Osteocyte (in vitro differentiated cells): ENCODE measurements at regions not wholly inside any gene's neighbourhood (a gene's known extent, or its start where the extent isn't known, plus 50 kb on each side); places are given as distances from the start of the nearest gene placed in this dataset.

Source experiments
- DNase-seq: peaks from one replicate; pipeline ENCODE4 v3.0.0; 2021; ENCODE audit warnings: mixed read lengths; ENCODE audit not compliant: unreplicated experiment; ENCODE audit errors: extremely low spot score
- H3K27ac Mint-ChIP-seq: one replicate; pipeline ENCODE4 v1.8.0; 2021; ENCODE audit warnings: mild to moderate bottlenecking, mixed read lengths; ENCODE audit not compliant: unreplicated experiment
- H3K27me3 Mint-ChIP-seq: one replicate; pipeline ENCODE4 v1.8.0; 2021; ENCODE audit warnings: mixed read lengths; ENCODE audit not compliant: unreplicated experiment
- H3K36me3 Mint-ChIP-seq: one replicate; pipeline ENCODE4 v1.8.0; 2021; ENCODE audit warnings: mixed read lengths; ENCODE audit not compliant: unreplicated experiment
- H3K4me1 Mint-ChIP-seq: one replicate; pipeline ENCODE4 v1.8.0; 2021; ENCODE audit warnings: mixed read lengths; ENCODE audit not compliant: unreplicated experiment
- H3K4me3 Mint-ChIP-seq: one replicate; pipeline ENCODE4 v1.8.0; 2021; ENCODE audit warnings: mild to moderate bottlenecking, moderate library complexity, mixed read lengths; ENCODE audit not compliant: unreplicated experiment
- H3K9me3 Mint-ChIP-seq: one replicate; pipeline ENCODE4 v1.8.0; 2021; ENCODE audit warnings: mixed read lengths; ENCODE audit not compliant: unreplicated experiment
- TF ChIP-seq, protein P1 (sequence below): fragments of 200-600 bp; sonication (generic); IDR thresholded peaks from 2 replicates; pipeline ENCODE4 v1.5.0; 2021; ENCODE audit warnings: antibody characterized with exemption, mild to moderate bottlenecking, moderate library complexity

DNA sequence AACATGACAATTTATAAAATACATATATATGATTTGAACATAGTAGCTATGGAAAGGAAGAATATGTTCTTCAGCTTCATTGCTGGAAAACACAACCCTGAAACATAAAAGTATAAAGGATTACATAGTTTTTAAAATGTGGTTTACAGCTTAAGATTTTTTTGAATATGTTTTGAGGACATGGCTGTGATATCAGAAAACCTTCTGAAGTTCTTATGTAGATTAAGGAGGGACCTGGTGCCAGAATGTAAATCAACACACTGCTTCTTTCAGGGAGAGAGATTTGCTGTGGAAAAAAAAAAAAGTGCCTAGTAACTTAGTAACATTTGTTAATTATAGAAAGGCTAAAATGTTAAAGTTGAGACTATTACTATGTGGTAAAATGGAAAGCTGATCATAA, 1261.8 kb downstream of the ADGRL3 start:
- Mint-ChIP-seq H3K4me3 (no peak overlapping the region), H3K27ac (no peak overlapping the region), H3K36me3 (no peaks in the 10 kb centered on the region), H3K4me1 (no peaks in the 10 kb centered on the region), H3K9me3 (no peaks in the 10 kb centered on the region), H3K27me3 (no peaks in the 10 kb centered on the region)
- TF ChIP-seq, protein P1, sequence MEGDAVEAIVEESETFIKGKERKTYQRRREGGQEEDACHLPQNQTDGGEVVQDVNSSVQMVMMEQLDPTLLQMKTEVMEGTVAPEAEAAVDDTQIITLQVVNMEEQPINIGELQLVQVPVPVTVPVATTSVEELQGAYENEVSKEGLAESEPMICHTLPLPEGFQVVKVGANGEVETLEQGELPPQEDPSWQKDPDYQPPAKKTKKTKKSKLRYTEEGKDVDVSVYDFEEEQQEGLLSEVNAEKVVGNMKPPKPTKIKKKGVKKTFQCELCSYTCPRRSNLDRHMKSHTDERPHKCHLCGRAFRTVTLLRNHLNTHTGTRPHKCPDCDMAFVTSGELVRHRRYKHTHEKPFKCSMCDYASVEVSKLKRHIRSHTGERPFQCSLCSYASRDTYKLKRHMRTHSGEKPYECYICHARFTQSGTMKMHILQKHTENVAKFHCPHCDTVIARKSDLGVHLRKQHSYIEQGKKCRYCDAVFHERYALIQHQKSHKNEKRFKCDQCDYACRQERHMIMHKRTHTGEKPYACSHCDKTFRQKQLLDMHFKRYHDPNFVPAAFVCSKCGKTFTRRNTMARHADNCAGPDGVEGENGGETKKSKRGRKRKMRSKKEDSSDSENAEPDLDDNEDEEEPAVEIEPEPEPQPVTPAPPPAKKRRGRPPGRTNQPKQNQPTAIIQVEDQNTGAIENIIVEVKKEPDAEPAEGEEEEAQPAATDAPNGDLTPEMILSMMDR, result no peak
- DNase-seq, result no peak

DNA sequence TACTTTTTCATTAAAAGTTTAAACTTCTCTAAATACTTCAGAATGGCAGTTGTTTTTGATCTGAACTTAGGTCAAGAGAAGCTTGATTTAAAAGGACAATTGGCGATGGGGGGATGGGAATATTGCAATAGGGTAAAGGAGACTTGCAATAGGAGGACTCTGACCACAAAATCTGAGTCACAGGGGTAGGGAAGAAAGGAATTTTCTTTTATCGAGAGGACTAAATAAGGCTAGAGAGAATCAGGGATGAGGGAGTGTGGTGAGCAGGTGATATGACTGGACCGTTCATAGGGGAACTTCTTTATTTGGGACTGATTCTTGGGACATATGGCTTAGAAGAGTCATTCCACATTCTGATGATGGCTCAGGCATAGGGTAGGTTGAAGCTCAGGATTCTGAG, 1260.2 kb downstream of the ADGRL3 start:
- Mint-ChIP-seq H3K27ac (no peak overlapping the region), H3K27me3 (no peaks in the 10 kb centered on the region), H3K4me3 (no peak overlapping the region), H3K9me3 (no peaks in the 10 kb centered on the region), H3K36me3 (no peaks in the 10 kb centered on the region), H3K4me1 (no peaks in the 10 kb centered on the region)
- DNase-seq, result no peak
- TF ChIP-seq, protein P1, result no peak

DNA sequence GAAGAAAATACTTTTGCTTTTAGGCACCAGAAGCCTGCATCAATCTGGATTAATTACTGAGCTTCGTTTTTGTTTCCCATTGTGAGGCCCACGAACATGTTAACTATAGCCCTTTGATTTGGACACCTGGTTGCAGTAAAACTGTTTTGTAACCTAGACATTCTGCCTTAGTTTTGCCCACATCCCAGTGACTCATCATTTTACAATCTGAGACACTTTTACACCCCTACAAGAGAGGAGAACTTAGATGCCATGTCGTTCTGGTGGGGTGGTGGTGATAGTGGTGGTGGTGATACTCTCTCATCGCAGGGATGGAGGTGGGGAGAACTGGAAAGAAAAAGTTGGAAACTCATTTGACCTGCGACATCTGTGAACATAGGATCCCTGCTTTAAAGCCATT, 1257.2 kb downstream of the ADGRL3 start:
- H3K9me3 Mint-ChIP-seq, result no peaks in the 10 kb centered on the region
- H3K4me3 Mint-ChIP-seq, result no peak overlapping the region
- H3K27me3 Mint-ChIP-seq, result no peaks in the 10 kb centered on the region
- H3K36me3 Mint-ChIP-seq, result no peaks in the 10 kb centered on the region
- no peak for DNase-seq
- no peak overlapping the region for H3K27ac Mint-ChIP-seq
- TF ChIP-seq, protein P1, result no peak
- no peaks in the 10 kb centered on the region for H3K4me1 Mint-ChIP-seq

DNA sequence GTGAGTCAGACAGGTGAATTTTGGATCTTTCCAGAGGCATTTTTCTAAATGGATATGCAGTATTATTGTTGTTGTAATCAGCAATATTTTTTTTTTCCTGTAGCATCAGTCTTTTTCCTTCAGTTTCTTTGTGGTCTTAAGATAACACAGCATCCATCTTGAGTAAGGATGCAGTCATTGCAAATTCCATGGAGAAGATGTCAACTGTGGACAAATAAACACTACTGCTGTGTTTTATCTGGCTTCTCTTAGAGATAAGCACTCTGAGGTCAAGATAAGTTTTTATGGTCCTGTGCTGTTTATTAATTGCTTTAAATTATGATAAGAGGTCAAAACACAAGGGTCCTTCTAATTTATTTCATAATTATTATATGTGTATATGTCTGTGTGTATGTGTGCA, 1255.7 kb downstream of the ADGRL3 start:
- no peak for DNase-seq
- Mint-ChIP-seq H3K4me1 (no peaks in the 10 kb centered on the region), H3K36me3 (no peaks in the 10 kb centered on the region), H3K9me3 (no peaks in the 10 kb centered on the region), H3K4me3 (no peak overlapping the region), H3K27me3 (no peaks in the 10 kb centered on the region), H3K27ac (no peak overlapping the region)
- TF ChIP-seq, protein P1, result no peak

DNA sequence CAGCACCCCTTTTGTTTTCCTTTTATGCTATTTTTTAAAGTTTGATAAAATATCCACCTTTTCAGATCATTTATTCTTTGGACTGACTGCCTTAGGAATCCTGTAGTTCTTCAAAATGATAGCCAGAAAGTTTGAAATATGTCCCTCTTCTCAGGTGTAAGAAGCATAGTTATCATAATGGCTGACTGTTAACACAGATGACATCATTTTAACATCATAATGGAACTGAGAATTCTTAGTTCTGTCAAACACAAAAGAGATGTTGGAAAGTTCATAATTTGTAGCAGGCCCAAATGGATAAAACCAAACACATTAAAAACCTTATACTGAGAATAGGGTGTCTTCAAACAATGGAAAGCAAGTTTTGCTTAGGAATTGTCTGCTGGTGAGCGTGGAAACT, 1254.4 kb downstream of the ADGRL3 start:
- Mint-ChIP-seq H3K9me3 (no peaks in the 10 kb centered on the region), H3K27ac (no peak overlapping the region), H3K4me1 (no peaks in the 10 kb centered on the region), H3K4me3 (no peak overlapping the region), H3K27me3 (no peaks in the 10 kb centered on the region), H3K36me3 (no peaks in the 10 kb centered on the region)
- TF ChIP-seq, protein P1, result no peak
- no peak for DNase-seq
